ENCODE measurements at regions not wholly inside any gene's neighbourhood (a gene's known extent, or its start where the extent isn't known, plus 50 kb on each side); places are given as distances from the start of the nearest gene placed in this dataset.

GRCh38 chr5:58918021-58918729 lies 335.3 kb downstream of the RAB3C start:
- Mint-ChIP-seq H3K36me3 (ENCODE audit: low read depth) (no peaks in the 10 kb centered on the region), H3K27ac (no peak overlapping the region), H3K4me1 (peaks cover 61% of the 10 kb centered on the region), H3K9me3 (no peaks in the 10 kb centered on the region), H3K27me3 (ENCODE audit: insufficient read depth) (no peaks in the 10 kb centered on the region), H3K4me3 (no peak overlapping the region)
- H3K4me1 ChIP-seq (ENCODE audit: control insufficient read depth, insufficient read depth, low read length): peaks cover 6% of the 10 kb centered on the region
- 87 to 90% methylated on average over 2 to 3 of the region's 3 CpGs for WGBS, 2 experiments (ENCODE audit: insufficient coverage in 1 of 2, insufficient read length in 1 of 2)
- DNase-seq: no peak
- no peak overlapping the region for H3K27ac ChIP-seq (ENCODE audit: low read depth, low read length)
- no peak overlapping the region for H3K4me3 ChIP-seq (ENCODE audit: low read length)
- no peaks in the 10 kb centered on the region for H3K36me3 ChIP-seq (ENCODE audit: control insufficient read depth, insufficient read depth, low read length)
- H3K9me3 ChIP-seq (ENCODE audit: control insufficient read depth, low read length): no peaks in the 10 kb centered on the region
- H3K27me3 ChIP-seq (ENCODE audit: control insufficient read depth, insufficient read depth, low read length, poor library complexity, severe bottlenecking): no peaks in the 10 kb centered on the region
- H3K9ac ChIP-seq (ENCODE audit: extremely low read depth, low read length, poor library complexity, severe bottlenecking): no peak overlapping the region
- TF ChIP-seq CTCF (conservative IDR thresholded peaks at IDR 0.05): no peak
